Hematopoietic multipotent progenitor cell treated with erythropoietin and hydrocortisone succinate and interleukin-3 and kit ligand, for 15 days (in vitro differentiated cells): ENCODE measurements at regions not wholly inside any gene's neighbourhood (a gene's known extent, or its start where the extent isn't known, plus 50 kb on each side); places are given as distances from the start of the nearest gene placed in this dataset.
"Not testable (repeated sequence)": the region's sequence is repeated elsewhere in the genome, so short reads cannot be mapped to it uniquely, and the experiment has no call there.

ENCODE experiments used
- DNase-seq: peaks from one replicate; pipeline ENCODE4 v3.0.0-alpha.2; 2015; ENCODE audit warnings: low spot score

DNA sequence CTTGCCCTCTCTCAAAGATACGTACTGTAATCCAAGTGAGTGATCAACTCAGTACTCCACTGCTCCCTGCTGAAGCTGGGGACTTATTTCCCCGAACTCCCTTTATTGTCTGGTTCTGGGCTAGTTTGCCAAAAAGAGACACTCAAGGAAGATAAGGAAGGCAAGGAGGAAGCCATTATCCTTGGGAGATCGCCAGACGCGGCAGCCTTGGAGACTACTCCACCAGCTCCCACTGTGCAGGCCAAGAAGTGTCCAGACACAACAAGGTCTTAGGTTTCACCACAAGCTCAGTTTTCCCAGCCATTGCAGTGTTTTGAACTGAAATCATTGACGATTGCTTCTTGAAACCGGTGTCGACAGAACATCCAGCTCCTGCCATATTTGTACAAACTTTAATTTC, 439.6 kb upstream of the UBE2E3 start:
- DNase-seq, result no peak

DNA sequence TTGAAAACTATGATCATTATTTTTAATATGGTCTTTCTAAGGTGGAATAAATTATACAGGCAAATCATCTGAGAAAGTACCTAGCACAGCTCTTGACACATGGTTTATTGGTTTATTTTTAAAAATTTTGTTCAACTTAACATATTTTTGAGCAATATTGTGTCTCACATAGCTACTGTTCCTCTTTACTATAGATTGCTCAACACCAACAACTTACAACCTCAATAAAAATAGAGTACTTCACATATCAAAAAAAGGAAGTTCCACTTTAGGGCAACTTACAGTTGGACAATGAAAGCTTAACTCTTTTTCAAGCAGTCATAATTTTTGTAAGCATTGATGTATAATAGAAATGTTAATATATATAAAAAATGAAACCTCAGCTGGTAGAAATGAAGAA, 440.9 kb upstream of the UBE2E3 start:
- no peak for DNase-seq

- no peak for DNase-seq
Measured at GRCh38 chr2:180535289-180535688, 445.1 kb upstream of the UBE2E3 start.

- not testable (repeated sequence) for DNase-seq
Measured at GRCh38 chr2:180531787-180532186, 448.6 kb upstream of the UBE2E3 start.

- no peak for DNase-seq
Measured at GRCh38 chr2:180524499-180524898, 455.9 kb upstream of the UBE2E3 start.

DNA sequence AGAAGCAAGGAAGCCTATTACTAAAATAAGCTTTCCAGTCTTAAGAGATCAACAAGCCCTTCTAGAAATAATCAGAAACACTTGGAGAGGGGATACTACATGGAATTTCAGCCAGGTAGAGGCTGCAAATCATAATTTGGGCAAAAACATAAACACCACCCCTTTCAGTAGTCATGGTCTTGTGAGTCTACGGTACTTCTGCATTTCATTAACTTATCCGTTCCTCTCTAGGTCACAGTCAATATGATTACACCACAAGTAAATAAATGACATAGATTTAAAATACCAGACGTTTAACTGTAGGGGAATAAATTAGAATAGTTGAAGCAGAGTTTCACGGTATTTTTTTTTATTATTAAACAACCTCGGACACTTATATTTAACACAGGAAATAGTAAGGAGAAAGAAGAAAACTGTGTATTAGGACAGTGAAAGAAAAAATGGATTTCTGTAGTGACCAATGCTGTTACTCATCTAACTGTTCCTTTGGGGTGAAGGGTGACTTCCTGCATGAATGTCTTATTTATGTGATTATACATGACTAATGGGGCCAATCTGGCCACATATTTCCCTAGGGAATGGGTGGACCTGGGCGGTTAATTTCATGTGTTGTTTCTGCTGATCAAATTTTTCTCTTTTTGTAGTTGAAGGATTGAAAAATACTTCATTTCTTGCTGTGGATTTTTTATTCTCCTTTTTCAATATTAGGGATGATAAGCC, 456.6 kb upstream of the UBE2E3 start:
- no peak for DNase-seq

GRCh38 chr2:180520921-180521581, 459.4 kb upstream of the UBE2E3 start:
- no peak for DNase-seq

DNA sequence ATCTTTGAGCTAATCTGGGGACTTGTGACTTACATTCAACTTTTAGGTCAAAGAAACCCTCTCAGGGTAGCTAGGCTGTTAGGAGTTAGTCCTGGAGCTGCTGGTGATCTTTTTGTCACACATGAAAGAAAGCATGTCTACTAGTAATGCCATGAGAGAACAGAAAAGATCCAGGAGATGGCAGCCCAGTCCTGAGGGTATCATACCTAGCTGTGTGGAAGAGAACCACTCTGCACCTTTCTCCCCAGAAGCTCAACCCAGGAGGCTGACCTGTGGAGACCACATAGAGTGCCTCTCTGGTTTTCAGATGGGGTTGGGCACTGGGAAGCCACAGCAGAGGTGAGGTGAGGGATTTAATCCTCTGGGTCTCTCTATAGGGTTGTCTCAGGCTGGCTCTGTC, 460.2 kb upstream of the UBE2E3 start:
- no peak for DNase-seq

DNA sequence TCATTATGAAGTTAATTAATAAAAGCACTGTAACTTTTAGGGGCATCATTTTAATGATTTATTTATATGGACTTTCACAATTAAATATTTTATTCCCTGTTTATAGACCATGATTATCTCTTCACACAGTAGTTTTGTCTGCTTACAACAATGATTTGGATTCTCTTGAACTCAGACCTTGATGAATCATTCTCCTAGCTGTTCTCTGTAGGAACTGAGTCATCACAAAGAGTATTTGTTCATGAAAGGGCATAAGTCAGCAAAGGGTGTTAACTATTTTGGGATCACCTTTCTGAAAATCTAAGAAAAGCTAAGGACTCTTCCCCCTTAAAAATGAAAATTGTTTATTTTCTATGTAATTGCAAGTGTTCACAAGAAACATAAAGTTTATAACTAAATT, 461.1 kb upstream of the UBE2E3 start:
- DNase-seq, result no peak

DNA sequence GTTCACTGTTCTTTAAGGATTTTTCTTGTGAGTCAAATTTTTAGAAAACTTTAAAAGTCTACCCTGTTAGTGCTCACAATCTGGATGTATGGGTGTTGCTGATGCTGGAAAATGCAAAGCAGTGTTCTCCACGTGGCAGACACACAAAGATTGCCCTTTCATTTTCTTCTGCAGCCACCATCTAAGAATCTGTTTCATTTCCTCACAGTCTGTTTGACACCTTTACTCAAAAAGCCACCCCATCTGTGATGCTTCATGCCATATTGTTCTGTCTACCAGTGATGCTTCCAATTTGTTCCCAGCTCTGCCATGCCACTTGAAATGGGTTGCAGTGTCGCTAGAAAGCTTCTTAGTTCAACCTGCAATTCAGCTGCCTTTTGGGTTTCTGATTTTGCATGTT, 464.2 kb upstream of the UBE2E3 start:
- DNase-seq, result no peak

DNA sequence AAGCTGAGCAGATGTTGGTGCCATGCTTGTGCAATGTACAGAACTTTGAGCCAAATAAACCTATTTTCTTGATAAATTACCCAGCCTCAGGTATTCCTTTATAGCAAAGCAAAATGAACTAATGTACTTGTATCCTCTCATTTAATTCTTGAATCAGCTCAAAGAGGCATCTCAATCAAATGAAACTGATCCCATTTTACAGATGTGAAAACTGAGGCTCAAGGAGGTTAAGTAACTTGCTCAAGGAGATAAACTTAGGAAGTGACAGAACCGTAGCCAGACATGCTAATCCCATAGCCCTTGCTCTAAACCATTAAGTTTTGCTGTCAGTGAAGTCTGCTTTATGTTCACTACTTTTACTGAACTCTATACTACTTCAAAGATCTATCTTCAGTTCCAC, 467.0 kb upstream of the UBE2E3 start:
- no peak for DNase-seq

- no peak for DNase-seq
Measured at GRCh38 chr2:180508458-180508857, 471.9 kb upstream of the UBE2E3 start.

DNA sequence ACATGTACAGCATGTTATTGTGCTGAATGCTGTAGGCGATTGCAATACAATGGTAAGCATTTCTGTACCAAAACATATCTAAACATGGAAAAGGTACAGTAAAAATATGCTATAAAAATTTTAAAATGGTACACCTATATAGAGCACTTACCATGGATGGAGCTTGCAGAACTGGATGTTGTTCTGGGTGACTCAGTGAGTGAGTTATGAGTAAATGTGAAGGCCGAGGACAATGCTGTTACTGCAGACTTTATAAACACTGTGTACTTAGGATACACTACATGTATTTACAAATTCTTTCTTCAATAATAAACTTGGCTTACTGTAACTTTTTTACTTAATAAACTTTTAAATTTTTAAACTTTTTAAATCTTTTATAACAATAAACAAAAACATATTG, 473.4 kb upstream of the UBE2E3 start:
- no peak for DNase-seq

DNA sequence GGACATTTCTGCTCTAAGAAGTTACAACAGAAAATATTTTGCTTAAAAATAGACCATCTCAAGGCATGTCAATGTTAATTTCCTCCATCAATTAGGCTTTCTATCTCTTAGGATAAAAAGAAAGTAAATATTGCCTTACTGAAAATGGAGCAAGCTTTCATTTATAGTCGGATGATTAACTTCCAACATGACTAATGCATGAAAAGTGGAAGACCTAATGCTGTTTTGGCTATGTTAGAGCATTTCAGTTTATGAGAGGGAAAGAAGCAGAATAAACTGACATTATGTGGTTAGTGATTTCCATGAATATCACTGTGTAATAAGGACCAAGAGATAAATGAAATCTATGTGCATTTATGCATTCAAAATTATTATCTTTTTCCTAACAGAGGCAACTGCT, 475.2 kb upstream of the UBE2E3 start:
- DNase-seq, result no peak

GRCh38 chr2:180497621-180498152, 482.7 kb upstream of the UBE2E3 start:
- no peak for DNase-seq

GRCh38 chr2:180495606-180496005, 484.8 kb upstream of the UBE2E3 start:
- DNase-seq, result no peak

- no peak for DNase-seq
Measured at GRCh38 chr2:180494286-180494685, 486.1 kb upstream of the UBE2E3 start.

DNA sequence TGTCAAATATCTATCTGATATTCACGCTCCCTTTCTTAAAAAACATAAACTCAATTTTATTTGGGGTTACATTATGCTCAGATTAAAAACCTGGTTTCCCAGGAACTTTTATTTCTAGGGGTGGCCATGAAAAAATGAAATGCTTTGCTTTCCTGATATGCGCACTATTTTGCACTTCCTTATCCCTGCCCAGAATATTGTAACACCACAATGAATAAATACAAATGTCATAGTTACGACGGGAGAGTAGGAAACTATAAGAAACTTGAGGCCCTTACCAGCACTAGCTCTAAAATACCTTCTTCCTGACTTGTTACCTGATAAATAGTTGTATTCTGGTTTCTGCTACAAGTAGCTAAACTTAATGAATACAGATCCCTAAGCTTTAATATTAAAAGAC, 475.6 kb upstream of the CWC22 start:
- DNase-seq, result no peak

GRCh38 chr2:180481998-180482397, 474.9 kb upstream of the CWC22 start:
- DNase-seq, result no peak

GRCh38 chr2:180478883-180479282, 471.8 kb upstream of the CWC22 start:
- DNase-seq, result no peak

DNA sequence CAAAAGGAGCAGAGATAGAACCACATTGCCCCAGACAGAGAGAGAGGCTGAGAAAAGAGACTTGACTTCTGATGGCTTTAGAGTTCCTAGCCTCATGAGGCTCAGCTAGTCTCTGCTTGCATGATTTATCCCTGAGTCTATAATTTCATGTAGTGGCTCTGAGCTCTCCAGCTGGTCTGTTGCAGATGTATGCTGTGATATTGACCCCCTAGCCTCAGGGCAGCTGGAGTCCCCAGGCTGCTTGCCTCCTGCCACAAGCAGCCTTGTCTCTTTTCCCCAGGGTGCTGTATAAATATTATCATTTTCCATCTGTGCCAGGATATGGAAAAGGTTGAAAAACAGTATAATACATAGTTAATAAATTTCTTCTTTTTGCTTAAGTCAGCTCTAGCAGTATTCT, 467.6 kb upstream of the CWC22 start:
- no peak for DNase-seq

GRCh38 chr2:180473456-180473855, 466.4 kb upstream of the CWC22 start:
- no peak for DNase-seq

GRCh38 chr2:180472133-180472532, 465.0 kb upstream of the CWC22 start:
- DNase-seq, result no peak

- no peak for DNase-seq
Measured at GRCh38 chr2:180463608-180464007, 456.5 kb upstream of the CWC22 start.
